GM06990 (cell line): ENCODE measurements at regions not wholly inside any gene's neighbourhood (a gene's known extent, or its start where the extent isn't known, plus 50 kb on each side); places are given as distances from the start of the nearest gene placed in this dataset.

ENCODE experiments used
- DNase-seq: peaks from one replicate; pipeline ENCODE4 v3.0.0-alpha.2; 2011; ENCODE audit not compliant: insufficient read length; ENCODE audit errors: extremely low read depth
- H3K27me3 ChIP-seq: replicated peaks from 2 replicates; pipeline ENCODE4 v1.6.0; 2011; ENCODE audit warnings: low read length; ENCODE audit not compliant: control insufficient read depth, insufficient read depth
- H3K36me3 ChIP-seq: 2 replicates; pipeline ENCODE4 v1.5.1; 2011; ENCODE audit warnings: low read length; ENCODE audit not compliant: control insufficient read depth, insufficient read depth
- H3K4me3 ChIP-seq: replicated peaks from 2 replicates; pipeline ENCODE4 v1.5.1; 2011; ENCODE audit warnings: low read depth, mild to moderate bottlenecking, control low read depth, low read length
- TF ChIP-seq, protein P1 (sequence below): IDR thresholded peaks from 2 replicates; pipeline ENCODE4 v1.5.1; 2011; ENCODE audit warnings: low read length, control low read depth, mild to moderate bottlenecking, inconsistent platforms; ENCODE audit not compliant: insufficient read depth, poor library complexity, severe bottlenecking

DNA sequence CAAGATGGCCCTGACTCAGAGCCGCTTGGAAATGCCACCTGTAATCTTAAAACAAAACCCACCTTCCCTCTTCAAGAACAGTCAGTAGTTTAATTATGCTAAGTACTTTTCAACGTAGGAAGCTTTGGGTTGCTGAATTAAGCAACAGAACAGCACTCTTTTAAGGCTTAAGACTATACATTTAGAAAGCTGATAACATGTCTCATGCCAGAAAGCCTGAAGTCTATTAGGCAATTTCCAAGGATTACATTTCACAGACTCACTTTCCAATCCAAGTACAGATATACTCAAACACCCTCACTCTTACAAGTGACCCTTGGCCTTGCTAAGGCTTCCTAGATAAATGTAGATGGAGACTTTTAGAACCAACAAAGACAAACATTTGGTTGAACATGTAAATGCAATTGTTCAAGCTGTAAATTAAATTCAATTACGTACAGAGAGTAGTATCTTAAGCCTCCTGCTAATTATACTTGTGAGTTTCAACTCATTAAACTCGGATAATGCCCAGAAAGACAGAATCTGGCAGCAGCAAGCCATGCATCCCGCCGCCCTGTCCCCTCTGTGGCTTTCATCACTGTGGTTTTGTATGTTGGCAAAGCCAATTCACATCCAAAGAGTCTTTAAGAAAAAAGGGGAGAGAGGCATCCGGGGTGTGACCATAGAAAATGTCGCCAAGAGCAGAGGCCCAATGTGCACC is 283.1 kb upstream of the NRP1 start:
- no peak for DNase-seq
- Histone ChIP-seq H3K4me3 (no peak overlapping the region), H3K36me3 (no peaks in the 10 kb centered on the region), H3K27me3 (no peaks in the 10 kb centered on the region)
- TF ChIP-seq, protein P1, sequence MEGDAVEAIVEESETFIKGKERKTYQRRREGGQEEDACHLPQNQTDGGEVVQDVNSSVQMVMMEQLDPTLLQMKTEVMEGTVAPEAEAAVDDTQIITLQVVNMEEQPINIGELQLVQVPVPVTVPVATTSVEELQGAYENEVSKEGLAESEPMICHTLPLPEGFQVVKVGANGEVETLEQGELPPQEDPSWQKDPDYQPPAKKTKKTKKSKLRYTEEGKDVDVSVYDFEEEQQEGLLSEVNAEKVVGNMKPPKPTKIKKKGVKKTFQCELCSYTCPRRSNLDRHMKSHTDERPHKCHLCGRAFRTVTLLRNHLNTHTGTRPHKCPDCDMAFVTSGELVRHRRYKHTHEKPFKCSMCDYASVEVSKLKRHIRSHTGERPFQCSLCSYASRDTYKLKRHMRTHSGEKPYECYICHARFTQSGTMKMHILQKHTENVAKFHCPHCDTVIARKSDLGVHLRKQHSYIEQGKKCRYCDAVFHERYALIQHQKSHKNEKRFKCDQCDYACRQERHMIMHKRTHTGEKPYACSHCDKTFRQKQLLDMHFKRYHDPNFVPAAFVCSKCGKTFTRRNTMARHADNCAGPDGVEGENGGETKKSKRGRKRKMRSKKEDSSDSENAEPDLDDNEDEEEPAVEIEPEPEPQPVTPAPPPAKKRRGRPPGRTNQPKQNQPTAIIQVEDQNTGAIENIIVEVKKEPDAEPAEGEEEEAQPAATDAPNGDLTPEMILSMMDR = no peak

GRCh38 chr10:33616956-33617355 is 282.5 kb upstream of the NRP1 start:
- H3K36me3 ChIP-seq = no peaks in the 10 kb centered on the region
- DNase-seq = no peak
- H3K27me3 ChIP-seq = no peaks in the 10 kb centered on the region
- TF ChIP-seq, protein P1 = no peak
- no peak overlapping the region for H3K4me3 ChIP-seq

DNA sequence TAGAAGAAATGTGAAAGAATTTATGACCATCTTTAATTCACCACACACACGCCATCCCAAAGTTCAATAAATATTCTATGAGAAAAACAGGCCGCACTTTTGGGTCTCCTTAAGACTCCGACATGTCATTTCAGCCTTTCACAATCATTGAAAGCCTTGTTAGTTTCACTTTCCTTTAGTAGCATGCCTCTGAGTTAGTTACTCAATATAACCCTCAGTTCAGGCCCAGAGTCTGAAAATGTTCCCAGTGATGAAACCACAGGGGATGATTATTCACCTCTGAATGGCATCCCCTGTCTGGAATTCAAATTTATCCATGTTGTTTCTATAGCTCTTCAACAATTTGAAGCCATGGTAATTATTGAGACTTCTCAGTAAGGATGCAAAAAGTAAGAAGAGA is 278.1 kb upstream of the NRP1 start:
- no peak for DNase-seq
- TF ChIP-seq, protein P1 = no peak
- Histone ChIP-seq H3K4me3 (no peak overlapping the region), H3K36me3 (no peaks in the 10 kb centered on the region), H3K27me3 (no peaks in the 10 kb centered on the region)

GRCh38 chr10:33612116-33612515 is 277.6 kb upstream of the NRP1 start:
- Histone ChIP-seq H3K4me3 (no peak overlapping the region), H3K36me3 (no peaks in the 10 kb centered on the region), H3K27me3 (no peaks in the 10 kb centered on the region)
- no peak for DNase-seq
- TF ChIP-seq, protein P1 = no peak

GRCh38 chr10:33611423-33611822 is 277.0 kb upstream of the NRP1 start:
- TF ChIP-seq, protein P1 = no peak
- Histone ChIP-seq H3K4me3 (no peak overlapping the region), H3K36me3 (no peaks in the 10 kb centered on the region), H3K27me3 (no peaks in the 10 kb centered on the region)
- DNase-seq = no peak

- DNase-seq = no peak
- TF ChIP-seq, protein P1 = no peak
- Histone ChIP-seq H3K36me3 (no peaks in the 10 kb centered on the region), H3K27me3 (no peaks in the 10 kb centered on the region), H3K4me3 (no peak overlapping the region)
Measured at GRCh38 chr10:33609546-33609945, 275.1 kb upstream of the NRP1 start.
